ENCODE measurements at regions not wholly inside any gene's neighbourhood (a gene's known extent, or its start where the extent isn't known, plus 50 kb on each side); places are given as distances from the start of the nearest gene placed in this dataset.
"Not testable (repeated sequence)": the region's sequence is repeated elsewhere in the genome, so short reads cannot be mapped to it uniquely, and the experiment has no call there.

GRCh38 chr22:11066458-11067285, 4461.3 kb upstream of the OR11H1 start:
- 78 to 81% methylated on average over 29 of the region's 29 CpGs for WGBS, 2 donors
- DNase-seq (no peak), ATAC-seq (peak; percentile 22 to 80 (median 39))
- Histone ChIP-seq H3K27me3 (peaks cover 0 to 11% (median 0%) of the 10 kb centered on the region in 7 donors), H3K4me1 (no peaks in the 10 kb centered on the region), H3K9me3 (peaks cover 0 to 58% (median 6%) of the 10 kb centered on the region in 11 donors), H3K4me3 (no peak overlapping the region), H3K27ac (no peak overlapping the region), H3K36me3 (no peaks in the 10 kb centered on the region)
- no peak for TF ChIP-seq CTCF (IDR thresholded peaks at IDR 0.05)
- intact Hi-C loops (cut with DNase I), result no loop called here

GRCh38 chr22:11067286-11067871, 4460.6 kb upstream of the OR11H1 start:
- H3K27ac ChIP-seq; intact Hi-C loops (cut with DNase I); H3K4me3 ChIP-seq; DNase-seq; H3K36me3 ChIP-seq; H3K4me1 ChIP-seq: not testable (repeated sequence)
- H3K9me3 ChIP-seq, result peaks cover 0 to 54% (median 6%) of the 10 kb centered on the region in 11 donors
- peak in 3 of 8 donors; percentile 22 to 31 (median 25) for ATAC-seq
- H3K27me3 ChIP-seq, result peaks cover 0 to 11% (median 0%) of the 10 kb centered on the region in 7 donors
- 65 to 66% methylated on average over 13 of the region's 13 CpGs for WGBS, 2 donors

- WGBS, 2 donors, result 52 to 68% methylated on average over 7 of the region's 7 CpGs
- H3K4me3 ChIP-seq; H3K4me1 ChIP-seq; H3K36me3 ChIP-seq; DNase-seq; ATAC-seq; intact Hi-C loops (cut with DNase I); H3K27ac ChIP-seq: not testable (repeated sequence)
- H3K27me3 ChIP-seq, result peaks cover 0 to 11% (median 0%) of the 10 kb centered on the region in 7 donors
- H3K9me3 ChIP-seq, result peaks cover 0 to 49% (median 3%) of the 10 kb centered on the region in 11 donors
Observed at GRCh38 chr22:11067937-11068336, 4460.1 kb upstream of the OR11H1 start.

- H3K36me3 ChIP-seq; H3K4me1 ChIP-seq; H3K4me3 ChIP-seq; ATAC-seq; H3K27ac ChIP-seq; DNase-seq; intact Hi-C loops (cut with DNase I): not testable (repeated sequence)
- peaks cover 0 to 44% (median under 1%) of the 10 kb centered on the region in 11 donors for H3K9me3 ChIP-seq
- peaks cover 0 to 11% (median 0%) of the 10 kb centered on the region in 7 donors for H3K27me3 ChIP-seq
Observed at GRCh38 chr22:11068406-11068805, 4459.6 kb upstream of the OR11H1 start.
